Breast epithelium (tissue), 4 donors: ENCODE measurements at regions not wholly inside any gene's neighbourhood (a gene's known extent, or its start where the extent isn't known, plus 50 kb on each side); places are given as distances from the start of the nearest gene placed in this dataset.

Source experiments
- DNase-seq, 2 donors: peaks; one replicate each; pipeline ENCODE4 v3.0.0-alpha.2; 2019; ENCODE audit warnings: low spot score in 2 of 2
- H3K27ac ChIP-seq, 2 donors: fragments of 200-600 bp; sonication (generic) in 1 of 2; one replicate each; pipeline ENCODE4 v1.5.1; 2016 to 2019; ENCODE audit warnings: mild to moderate bottlenecking in 1 of 2
- H3K27me3 ChIP-seq, 2 donors: fragments of 200-600 bp; sonication (generic) in 1 of 2; one replicate each; pipeline versions ENCODE4 v1.5.1 to v1.6.0; 2017 to 2019; ENCODE audit warnings: control low read depth in 1 of 2, mild to moderate bottlenecking in 1 of 2
- H3K36me3 ChIP-seq: fragments of 200-600 bp; one replicate; pipeline ENCODE4 v1.5.1; 2019
- H3K4me1 ChIP-seq, 2 donors: fragments of 200-600 bp; sonication (generic); one replicate each; pipeline ENCODE4 v1.5.1; 2016 to 2019; ENCODE audit warnings: control low read depth in 1 of 2
- H3K4me3 ChIP-seq, 3 donors: fragments of 200-600 bp; sonication (generic); 1 replicate in 2 of 3; 2 replicates in 1 of 3; pipeline ENCODE4 v1.5.1; 2016 to 2019; ENCODE audit warnings: mild to moderate bottlenecking in 3 of 3, moderate library complexity in 2 of 3
- H3K9me3 ChIP-seq, 2 donors: fragments of 200-600 bp; sonication (generic) in 1 of 2; one replicate each; pipeline ENCODE4 v1.5.1; 2016 to 2019; ENCODE audit warnings: control low read depth in 1 of 2
- CTCF ChIP-seq, 3 donors: fragments of 450-650 bp; IDR thresholded peaks; one replicate each; pipeline ENCODE4 v1.5.1; 2016 to 2017; ENCODE audit warnings: antibody characterized with exemption in 3 of 3, mild to moderate bottlenecking in 3 of 3, moderate library complexity in 3 of 3
- POLR2A ChIP-seq: fragments of 450-650 bp; IDR thresholded peaks from one replicate; pipeline ENCODE4 v1.6.1; 2016; ENCODE audit warnings: antibody characterized with exemption, mild to moderate bottlenecking, moderate library complexity
- POLR2AphosphoS5 ChIP-seq, 3 donors: sonication (generic); formaldehyde crosslinking; IDR thresholded peaks; one replicate each; pipeline ENCODE4 v1.6.1; 2017; ENCODE audit warnings: antibody characterized with exemption in 3 of 3
- intact Hi-C: fragments of 100-400 bp; cut with DNase I; formaldehyde crosslinking; loops from one replicate; pipeline ENCODE4 v1.15.1; 2023; ENCODE audit warnings: low total_unique reads

GRCh38 chr10:89092439-89092838, 101.8 kb downstream of the FAS start:
- Histone ChIP-seq H3K36me3 (no peaks in the 10 kb centered on the region), H3K4me1 (no peaks in the 10 kb centered on the region), H3K9me3 (no peaks in the 10 kb centered on the region), H3K4me3 (no peak overlapping the region), H3K27me3 (no peaks in the 10 kb centered on the region), H3K27ac (no peak overlapping the region)
- DNase-seq = no peak
- TF ChIP-seq POLR2AphosphoS5 (IDR thresholded peaks at IDR 0.05) (no peak), CTCF (IDR thresholded peaks at IDR 0.05) (no peak), POLR2A (no peak)
- intact Hi-C loops = no loop called here

GRCh38 chr10:89091496-89091895, 100.9 kb downstream of the FAS start:
- no peak for TF ChIP-seq CTCF (IDR thresholded peaks at IDR 0.05)
- TF ChIP-seq POLR2AphosphoS5 (IDR thresholded peaks at IDR 0.05) = no peak
- no peak for TF ChIP-seq POLR2A
- no peaks in the 10 kb centered on the region for H3K36me3 ChIP-seq
- H3K4me3 ChIP-seq = no peak overlapping the region
- no peaks in the 10 kb centered on the region for H3K9me3 ChIP-seq
- no peaks in the 10 kb centered on the region for H3K4me1 ChIP-seq
- no peaks in the 10 kb centered on the region for H3K27me3 ChIP-seq
- H3K27ac ChIP-seq = no peak overlapping the region
- DNase-seq = no peak
- intact Hi-C loops = no loop called here

GRCh38 chr10:89090756-89091445, 100.3 kb downstream of the FAS start:
- Histone ChIP-seq H3K9me3 (no peaks in the 10 kb centered on the region), H3K36me3 (no peaks in the 10 kb centered on the region), H3K27me3 (no peaks in the 10 kb centered on the region), H3K4me3 (no peak overlapping the region), H3K27ac (peak overlapping the region in 1 of 2 donors; percentile 29), H3K4me1 (no peaks in the 10 kb centered on the region)
- DNase-seq = no peak
- no peak for TF ChIP-seq POLR2AphosphoS5 (IDR thresholded peaks at IDR 0.05)
- no peak for TF ChIP-seq POLR2A
- no peak for TF ChIP-seq CTCF (IDR thresholded peaks at IDR 0.05)
- intact Hi-C loops = no loop called here

- Histone ChIP-seq H3K4me1 (no peaks in the 10 kb centered on the region), H3K27me3 (no peaks in the 10 kb centered on the region), H3K4me3 (peak overlapping the region; percentile 19 to 46 (median 30)), H3K36me3 (no peaks in the 10 kb centered on the region), H3K9me3 (no peaks in the 10 kb centered on the region), H3K27ac (peak overlapping the region; percentile 56 to 89)
- TF ChIP-seq CTCF (IDR thresholded peaks at IDR 0.05) = no peak
- TF ChIP-seq POLR2A = no peak
- TF ChIP-seq POLR2AphosphoS5 (IDR thresholded peaks at IDR 0.05) = peak in 2 of 3 donors; percentile 43 to 85
- no peak for DNase-seq
- intact Hi-C loops = no loop called here
These were observed 96.4 kb downstream of the FAS start for GRCh38 chr10:89086801-89087521.

- Histone ChIP-seq H3K4me3 (no peak overlapping the region), H3K9me3 (no peaks in the 10 kb centered on the region), H3K4me1 (no peaks in the 10 kb centered on the region), H3K36me3 (no peaks in the 10 kb centered on the region), H3K27ac (no peak overlapping the region), H3K27me3 (no peaks in the 10 kb centered on the region)
- DNase-seq = no peak
- intact Hi-C loops = no loop called here
- no peak for TF ChIP-seq CTCF (IDR thresholded peaks at IDR 0.05)
- no peak for TF ChIP-seq POLR2A
- TF ChIP-seq POLR2AphosphoS5 (IDR thresholded peaks at IDR 0.05) = no peak
These were observed 94.6 kb downstream of the FAS start for GRCh38 chr10:89085153-89085552.
